Activated CD8-positive, alpha-beta T cell treated with anti-CD3 and anti-CD28 coated beads for 36 hours (primary cell): ENCODE measurements at regions not wholly inside any gene's neighbourhood (a gene's known extent, or its start where the extent isn't known, plus 50 kb on each side); places are given as distances from the start of the nearest gene placed in this dataset.
A peak's percentile ranks its signal among the peaks of the same experiment; 100 is the strongest.

ENCODE experiments used
- ATAC-seq: fragments of 200-7000 bp; cut with Tn5 transposase; one replicate; pipeline ENCODE4 v1.10.0; 2021; ENCODE audit warnings: mild to moderate bottlenecking, moderate library complexity
- CTCF ChIA-PET: fragments of 350-600 bp; sonication (Branson Sonifier 250); formaldehyde crosslinking; loops from one replicate; lab custom pipeline; 2021; ENCODE audit warnings: antibody characterized with exemption; lab: Charles Lee
- POLR2A ChIA-PET: fragments of 350-600 bp; sonication (Branson Sonifier 250); formaldehyde crosslinking; loops from one replicate; lab custom pipeline; 2021; ENCODE audit warnings: antibody characterized with exemption; lab: Charles Lee
- DNase-seq: peaks from one replicate; pipeline ENCODE4 v3.0.0-alpha.2; 2020
- H3K27ac Mint-ChIP-seq: one replicate; pipeline ENCODE4 v1.8.0; 2021; ENCODE audit warnings: mild to moderate bottlenecking, mixed read lengths
- H3K27me3 Mint-ChIP-seq: one replicate; pipeline ENCODE4 v1.8.0; 2021; ENCODE audit warnings: mixed read lengths
- H3K36me3 Mint-ChIP-seq: one replicate; pipeline ENCODE4 v1.8.0; 2021; ENCODE audit warnings: low read depth, mixed read lengths
- H3K4me1 Mint-ChIP-seq: one replicate; pipeline ENCODE4 v1.8.0; 2021; ENCODE audit warnings: low read depth, mixed read lengths
- H3K4me3 Mint-ChIP-seq: one replicate; pipeline ENCODE4 v1.8.0; 2021; ENCODE audit warnings: mild to moderate bottlenecking, moderate library complexity, mixed read lengths
- H3K9me3 Mint-ChIP-seq: one replicate; pipeline ENCODE4 v1.8.0; 2021; ENCODE audit warnings: mixed read lengths
- intact Hi-C: fragments of 100-400 bp; cut with micrococcal nuclease; formaldehyde crosslinking; loops from one replicate; pipeline ENCODE4 v1.10.0; 2022
- TF ChIP-seq, protein P1 (sequence below): fragments of 200-600 bp; IDR thresholded peaks from one replicate; pipeline ENCODE4 v1.8.0; 2022; ENCODE audit warnings: antibody characterized with exemption, mild to moderate bottlenecking

DNA sequence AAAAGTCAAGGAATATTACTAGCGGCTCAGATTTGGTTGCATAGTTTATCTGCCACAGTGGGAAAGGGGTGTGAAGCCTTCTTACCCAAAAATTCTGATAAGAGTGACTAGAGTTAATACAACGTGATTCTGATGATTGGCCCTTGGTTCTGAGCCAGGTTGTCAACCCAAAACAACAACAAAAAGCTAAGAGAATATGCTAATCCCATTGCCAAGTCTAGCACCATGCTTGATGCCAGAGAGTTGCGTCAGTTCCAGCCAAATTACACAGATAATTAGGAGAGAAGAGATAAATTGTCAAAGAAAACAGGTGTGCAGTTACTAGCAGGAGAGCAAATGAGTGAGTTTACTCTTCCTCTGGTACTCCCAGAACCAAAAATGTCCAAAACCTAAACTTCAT is 287.4 kb upstream of the AGA start:
- ATAC-seq = no peak
- H3K4me1 Mint-ChIP-seq = no peaks in the 10 kb centered on the region
- no peak overlapping the region for H3K27ac Mint-ChIP-seq

DNA sequence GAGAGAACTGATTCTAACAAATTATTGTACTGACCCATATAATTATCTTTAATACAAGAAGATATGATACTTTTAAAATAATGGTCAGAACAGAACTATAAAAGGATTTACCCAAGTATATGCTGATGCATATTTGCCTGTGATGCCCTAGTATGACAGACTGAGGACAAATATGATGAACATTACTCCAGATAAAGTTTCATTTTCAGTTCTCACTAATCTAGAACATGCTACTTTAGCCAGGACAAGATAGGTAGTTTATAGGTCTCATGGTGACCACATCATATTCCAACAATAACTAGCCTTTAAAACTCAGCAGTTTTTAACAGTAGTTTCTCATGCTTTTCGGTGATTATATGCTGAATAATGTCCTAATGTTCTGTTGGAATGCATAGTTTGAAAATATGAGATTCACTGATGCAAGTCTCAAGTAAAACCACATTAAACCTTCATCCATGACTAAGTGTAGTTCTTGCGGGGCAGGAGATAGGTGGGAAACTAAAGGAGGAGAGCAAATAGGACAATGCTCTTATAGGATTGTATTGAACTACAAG is 295.2 kb upstream of the AGA start:
- ChIA-PET POLR2A (no interaction called here), CTCF (no interaction called here)
- Mint-ChIP-seq H3K27ac (no peak overlapping the region), H3K4me1 (no peaks in the 10 kb centered on the region), H3K27me3 (peaks cover 2% of the 10 kb centered on the region), H3K9me3 (peaks cover 1% of the 10 kb centered on the region), H3K4me3 (no peak overlapping the region), H3K36me3 (no peaks in the 10 kb centered on the region)
- TF ChIP-seq, protein P1, sequence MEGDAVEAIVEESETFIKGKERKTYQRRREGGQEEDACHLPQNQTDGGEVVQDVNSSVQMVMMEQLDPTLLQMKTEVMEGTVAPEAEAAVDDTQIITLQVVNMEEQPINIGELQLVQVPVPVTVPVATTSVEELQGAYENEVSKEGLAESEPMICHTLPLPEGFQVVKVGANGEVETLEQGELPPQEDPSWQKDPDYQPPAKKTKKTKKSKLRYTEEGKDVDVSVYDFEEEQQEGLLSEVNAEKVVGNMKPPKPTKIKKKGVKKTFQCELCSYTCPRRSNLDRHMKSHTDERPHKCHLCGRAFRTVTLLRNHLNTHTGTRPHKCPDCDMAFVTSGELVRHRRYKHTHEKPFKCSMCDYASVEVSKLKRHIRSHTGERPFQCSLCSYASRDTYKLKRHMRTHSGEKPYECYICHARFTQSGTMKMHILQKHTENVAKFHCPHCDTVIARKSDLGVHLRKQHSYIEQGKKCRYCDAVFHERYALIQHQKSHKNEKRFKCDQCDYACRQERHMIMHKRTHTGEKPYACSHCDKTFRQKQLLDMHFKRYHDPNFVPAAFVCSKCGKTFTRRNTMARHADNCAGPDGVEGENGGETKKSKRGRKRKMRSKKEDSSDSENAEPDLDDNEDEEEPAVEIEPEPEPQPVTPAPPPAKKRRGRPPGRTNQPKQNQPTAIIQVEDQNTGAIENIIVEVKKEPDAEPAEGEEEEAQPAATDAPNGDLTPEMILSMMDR = no peak
- intact Hi-C loops = no loop called here
- ATAC-seq (no peak), DNase-seq (no peak)

More for the DNA sequence above, 287.4 kb upstream of the AGA start:
- no peak for DNase-seq
- TF ChIP-seq, protein P1 = no peak
- no peaks in the 10 kb centered on the region for H3K9me3 Mint-ChIP-seq
- POLR2A ChIA-PET = no interaction called here
- no peak overlapping the region for H3K4me3 Mint-ChIP-seq
- CTCF ChIA-PET = no interaction called here
- intact Hi-C loops = no loop called here
- H3K27me3 Mint-ChIP-seq = no peaks in the 10 kb centered on the region
- no peaks in the 10 kb centered on the region for H3K36me3 Mint-ChIP-seq

DNA sequence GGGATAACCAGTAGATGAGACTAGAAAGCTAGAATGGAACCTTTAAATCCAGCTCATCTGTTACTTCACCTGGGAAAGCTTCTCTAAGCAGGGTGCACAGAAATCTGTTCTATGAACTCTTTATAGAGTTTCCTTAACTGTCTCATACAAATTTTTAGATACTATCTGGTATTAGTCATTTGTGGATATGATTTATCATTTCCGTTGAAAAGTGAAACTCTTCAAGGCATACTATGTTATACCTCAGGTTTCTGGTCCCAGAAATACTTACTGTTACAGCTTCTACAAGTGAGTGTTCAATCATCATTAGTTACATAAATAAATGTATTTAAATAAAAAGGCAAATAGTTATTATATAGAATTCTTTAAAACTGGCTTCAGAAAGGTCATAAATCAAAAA is 298.3 kb upstream of the AGA start:
- CTCF ChIA-PET = interaction anchor here (0.6 kb wide), 1 partner anchor 72 kb away, joined by 3 read pairs; no protein-coding TSS in a partner anchor
- DNase-seq = no peak
- Mint-ChIP-seq H3K4me1 (no peaks in the 10 kb centered on the region), H3K27ac (no peak overlapping the region), H3K36me3 (no peaks in the 10 kb centered on the region), H3K4me3 (no peak overlapping the region), H3K9me3 (peaks cover 1% of the 10 kb centered on the region), H3K27me3 (peaks cover 2% of the 10 kb centered on the region)
- TF ChIP-seq, protein P1 = no peak
- POLR2A ChIA-PET = no interaction called here
- intact Hi-C loops = no loop called here
- ATAC-seq = peak; percentile 27

DNA sequence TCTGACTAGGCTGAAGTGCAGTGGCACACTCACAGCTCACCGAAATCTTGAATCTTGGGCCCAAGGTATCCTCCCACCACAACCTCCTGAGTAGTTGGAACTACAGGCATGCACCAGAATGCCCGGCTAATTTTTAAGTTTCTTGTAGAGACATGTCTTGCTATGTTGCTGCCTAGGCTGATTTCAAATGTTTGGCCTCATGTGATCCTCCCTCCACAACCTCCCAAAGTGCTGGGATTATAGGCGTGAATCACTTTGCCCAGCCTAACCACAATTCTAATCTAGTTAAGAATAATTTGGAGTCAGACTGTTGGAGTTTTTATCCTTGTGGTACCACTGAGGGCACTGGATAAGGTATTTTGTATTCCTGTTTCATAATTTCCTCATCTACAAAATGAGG is 317.5 kb upstream of the AGA start:
- Mint-ChIP-seq H3K4me3 (no peak overlapping the region), H3K27ac (no peak overlapping the region), H3K9me3 (no peaks in the 10 kb centered on the region), H3K36me3 (no peaks in the 10 kb centered on the region), H3K27me3 (peaks cover 1% of the 10 kb centered on the region), H3K4me1 (peaks cover 1% of the 10 kb centered on the region)
- TF ChIP-seq, protein P1 = no peak
- POLR2A ChIA-PET = no interaction called here
- CTCF ChIA-PET = no interaction called here
- intact Hi-C loops = no loop called here
- ATAC-seq (no peak), DNase-seq (no peak)

DNA sequence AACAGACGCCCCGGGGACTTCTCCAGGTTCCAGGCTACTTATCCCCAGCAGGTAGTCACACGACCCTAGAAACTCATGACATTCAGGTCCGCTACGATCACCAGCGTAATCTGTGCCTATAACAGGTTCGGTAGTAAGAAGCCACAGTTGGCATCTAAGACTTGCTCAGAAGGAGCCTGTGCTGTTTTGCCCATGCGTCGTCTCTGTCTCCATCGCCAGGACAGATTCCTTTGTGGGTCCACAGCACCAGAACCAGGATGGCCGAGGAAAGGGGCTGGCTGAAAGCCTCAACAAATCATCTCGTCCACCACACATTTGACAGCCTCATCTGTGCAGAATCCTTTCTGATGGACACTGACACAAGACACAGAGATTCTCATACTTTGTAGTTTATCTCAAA is 319.5 kb upstream of the AGA start:
- peaks cover 1% of the 10 kb centered on the region for H3K27me3 Mint-ChIP-seq
- ATAC-seq = no peak
- no peak for DNase-seq
- H3K4me1 Mint-ChIP-seq = no peaks in the 10 kb centered on the region
- intact Hi-C loops = no loop called here
- TF ChIP-seq, protein P1 = no peak
- ChIA-PET CTCF (no interaction called here), POLR2A (no interaction called here)
- no peak overlapping the region for H3K4me3 Mint-ChIP-seq
- H3K9me3 Mint-ChIP-seq = no peaks in the 10 kb centered on the region
- no peak overlapping the region for H3K27ac Mint-ChIP-seq
- H3K36me3 Mint-ChIP-seq = no peaks in the 10 kb centered on the region
